ENCODE measurements at regions not wholly inside any gene's neighbourhood (a gene's known extent, or its start where the extent isn't known, plus 50 kb on each side); places are given as distances from the start of the nearest gene placed in this dataset.
A peak's percentile ranks its signal among the peaks of the same experiment; 100 is the strongest.

GRCh38 chrX:113514906-113515305 is 674.3 kb upstream of the AMOT start:
- no peak overlapping the region for H3K18ac ChIP-seq (ENCODE audit: extremely low read depth, low read length)
- H3K14ac ChIP-seq (ENCODE audit: insufficient read length): no peak overlapping the region
- no peak overlapping the region for H3K56ac ChIP-seq (replicated peaks; ENCODE audit: insufficient read length, low read depth, low read length)
- no peak overlapping the region for H2BK12ac ChIP-seq (ENCODE audit: low read depth, low read length)
- peaks cover 0 to 4% (median 0%) of the 10 kb centered on the region in 4 experiments; a peak in 2 of 7 replicates for H3K4me1 ChIP-seq (replicated peaks in 1 of 4; ENCODE audit: control insufficient read depth in 3 of 4, insufficient read depth in 4 of 4, low read length in 3 of 4)
- H3K4me2 ChIP-seq (ENCODE audit: insufficient read depth in 1 of 2, low read depth in 2 of 2, low read length in 2 of 2): no peak overlapping the region
- no peak overlapping the region for H2AFZ ChIP-seq (ENCODE audit: low read length)
- DNase-seq (ENCODE audit: low read depth in 1 of 2, low spot score in 2 of 2) (no peak), FAIRE-seq (peak; percentile 75)
- H3K79me1 ChIP-seq (ENCODE audit: low read depth, low read length): no peaks in the 10 kb centered on the region
- no peaks in the 10 kb centered on the region; the same call in 1 of the 2 replicates for H3K23me2 ChIP-seq (ENCODE audit: low read depth, low read length)
- no peak overlapping the region for H3K4me3 ChIP-seq (ENCODE audit: extremely low read depth in 1 of 4, insufficient read depth in 2 of 4, low read depth in 3 of 4, low read length in 4 of 4)
- no peak overlapping the region for H3K27ac ChIP-seq (ENCODE audit: low read depth, low read length)
- WGBS, 2 experiments (ENCODE audit: extremely low coverage in 1 of 2, insufficient coverage in 1 of 2, insufficient read length in 1 of 2, insufficient replicate concordance in 2 of 2, low coverage in 1 of 2, low lambda C conversion rate in 2 of 2, missing lambda C conversion rate in 1 of 2): 10% methylated on average over 2 of the region's 2 CpGs; no CpG with 5 or more reads in 1 of the 2 experiments
- no peak overlapping the region for H2AK5ac ChIP-seq (ENCODE audit: low read depth, low read length)
- H4K20me1 ChIP-seq (replicated peaks in 1 of 2; ENCODE audit: control insufficient read depth in 1 of 2, insufficient read depth in 2 of 2, low read length in 2 of 2): no peaks in the 10 kb centered on the region
- no peak overlapping the region for H3K23ac ChIP-seq (ENCODE audit: insufficient read length)
- H2BK5ac ChIP-seq (ENCODE audit: low read depth, low read length): no peak overlapping the region
- H2BK120ac ChIP-seq (replicated peaks; ENCODE audit: low read depth, low read length): no peak overlapping the region
- H2BK15ac ChIP-seq (ENCODE audit: low read length): no peak overlapping the region
- no peaks in the 10 kb centered on the region for H3K27me3 ChIP-seq (replicated peaks in 1 of 4; ENCODE audit: control insufficient read depth in 3 of 4, extremely low read depth in 1 of 4, insufficient read depth in 3 of 4, low read length in 3 of 4)
- no peaks in the 10 kb centered on the region for H3K79me2 ChIP-seq (ENCODE audit: control insufficient read depth in 1 of 2, insufficient read depth in 2 of 2, low read length in 2 of 2)
- no peak overlapping the region for H4K5ac ChIP-seq (ENCODE audit: insufficient read length, low read depth, low read length)
- no peaks in the 10 kb centered on the region for H3K9me3 ChIP-seq (ENCODE audit: insufficient read depth in 2 of 2, low read depth in 1 of 2, low read length in 1 of 2)
- CTCF ChIA-PET (ENCODE audit: partially characterized antibody): no interaction called here
- H2BK20ac ChIP-seq (ENCODE audit: low read length): no peak overlapping the region
- no peak overlapping the region for H3K9ac ChIP-seq (replicated peaks in 1 of 4; ENCODE audit: extremely low read depth in 1 of 4, low read depth in 3 of 4, low read length in 3 of 4)
- H4K91ac ChIP-seq (replicated peaks; ENCODE audit: insufficient read length, low read length): no peak overlapping the region
- H4K8ac ChIP-seq (ENCODE audit: extremely low read depth, insufficient read depth, low read length): no peak overlapping the region
- POLR2A ChIA-PET (ENCODE audit: partially characterized antibody): no interaction called here
- no peaks in the 10 kb centered on the region for H3K36me3 ChIP-seq (ENCODE audit: control insufficient read depth in 2 of 4, insufficient read depth in 4 of 4, low read length in 3 of 4)
- H3K4ac ChIP-seq (replicated peaks; ENCODE audit: insufficient read length, low read depth, low read length): no peak overlapping the region
- TF ChIP-seq RAD21 (IDR thresholded peaks at IDR 0.05 in 1 of 2, conservative IDR thresholded peaks at IDR 0.05 in 1 of 2; ENCODE audit: low read depth in 2 of 2, low read length in 2 of 2) (no peak), CTBP2 (IDR thresholded peaks at IDR 0.05; ENCODE audit: borderline replicate concordance, insufficient read depth, insufficient read length, low read length) (no peak), RFX5 (IDR thresholded peaks at IDR 0.05; ENCODE audit: borderline replicate concordance, low read depth, low read length) (no peak), PHF8 (conservative IDR thresholded peaks at IDR 0.05; ENCODE audit: low read depth, low read length) (no peak), MAFK (IDR thresholded peaks at IDR 0.05; ENCODE audit: low read depth, low read length) (no peak), CEBPB (IDR thresholded peaks at IDR 0.05; ENCODE audit: low read depth, low read length) (no peak), CBX8 (IDR thresholded peaks at IDR 0.05; ENCODE audit: borderline replicate concordance, low read depth, low read length) (no peak), BACH1 (IDR thresholded peaks at IDR 0.05; ENCODE audit: low read length) (no peak), CREB1 (IDR thresholded peaks at IDR 0.05) (no peak), SP4 (IDR thresholded peaks at IDR 0.05; ENCODE audit: low read length) (no peak), POU5F1 (IDR thresholded peaks at IDR 0.05; ENCODE audit: low read depth, low read length) (no peak), SIN3A (conservative IDR thresholded peaks at IDR 0.05 in 1 of 2, IDR thresholded peaks at IDR 0.05 in 1 of 2; ENCODE audit: low read depth in 1 of 2, low read length in 2 of 2) (no peak), JUND (IDR thresholded peaks at IDR 0.05; ENCODE audit: low read length) (no peak), SIRT6 (IDR thresholded peaks at IDR 0.05; ENCODE audit: low read length) (no peak), RXRA (IDR thresholded peaks at IDR 0.05; ENCODE audit: insufficient read depth, low read depth, low read length) (no peak), HDAC2 (IDR thresholded peaks at IDR 0.05; ENCODE audit: borderline replicate concordance in 1 of 2, low read depth in 2 of 2, low read length in 2 of 2) (no peak)
